ENCODE measurements at regions not wholly inside any gene's neighbourhood (a gene's known extent, or its start where the extent isn't known, plus 50 kb on each side); places are given as distances from the start of the nearest gene placed in this dataset.

DNA sequence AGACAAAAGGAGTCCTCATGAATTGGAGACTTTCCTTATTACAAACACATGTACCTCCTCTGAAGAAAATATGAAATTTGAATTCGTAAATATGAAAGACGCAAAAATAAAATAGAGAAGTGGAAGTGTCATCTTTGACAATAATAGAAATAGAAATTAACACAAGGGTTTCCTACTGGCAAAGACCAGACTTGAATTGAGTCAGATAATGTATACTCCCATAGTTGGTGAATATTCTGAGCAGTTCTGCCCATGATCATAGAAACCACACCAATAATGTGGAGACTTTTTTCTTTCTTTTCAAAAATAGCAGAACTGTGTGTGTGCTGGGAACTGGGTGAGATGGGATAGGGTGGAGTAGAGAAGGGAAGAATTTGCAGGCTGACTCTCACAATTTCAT, 277.7 kb upstream of the TET2 start (continued):
- TF ChIP-seq RELA (IDR thresholded peaks at IDR 0.05; ENCODE audit: borderline replicate concordance, partially characterized antibody) (no peak), YY1 (IDR thresholded peaks at IDR 0.05; ENCODE audit: low read depth, low read length) (no peak), TAF1 (IDR thresholded peaks at IDR 0.05; ENCODE audit: borderline replicate concordance, low read depth, low read length) (no peak), ZZZ3 (IDR thresholded peaks at IDR 0.05; ENCODE audit: control insufficient read depth, insufficient read length, low read depth) (no peak), IKZF1 (conservative IDR thresholded peaks at IDR 0.05) (peak; percentile 88), POLR2AphosphoS2 (IDR thresholded peaks at IDR 0.05; ENCODE audit: low read depth, low read length) (no peak), NR2C2 (IDR thresholded peaks at IDR 0.05; ENCODE audit: borderline replicate concordance, control insufficient read depth, insufficient read length, low read depth) (no peak), NBN (IDR thresholded peaks at IDR 0.05) (peak; percentile 65; the same call in 1 of the 2 replicates), ZSCAN29 (IDR thresholded peaks at IDR 0.05) (no peak), BHLHE40 (IDR thresholded peaks at IDR 0.05; ENCODE audit: borderline replicate concordance in 1 of 2, low read depth in 2 of 2, low read length in 1 of 2) (peak; percentile 44 to 80; a peak in 3 of 4 replicates), STAT3 (IDR thresholded peaks at IDR 0.05; ENCODE audit: low read depth, low read length) (peak; percentile 87), PML (IDR thresholded peaks at IDR 0.05; ENCODE audit: low read length) (peak; percentile 95), EZH2 (IDR thresholded peaks at IDR 0.05; ENCODE audit: borderline replicate concordance, control insufficient read depth, low read depth, low read length) (no peak), ATF7 (IDR thresholded peaks at IDR 0.05; ENCODE audit: low read depth) (peak; percentile 87)
- TF ChIP-seq, protein P1, sequence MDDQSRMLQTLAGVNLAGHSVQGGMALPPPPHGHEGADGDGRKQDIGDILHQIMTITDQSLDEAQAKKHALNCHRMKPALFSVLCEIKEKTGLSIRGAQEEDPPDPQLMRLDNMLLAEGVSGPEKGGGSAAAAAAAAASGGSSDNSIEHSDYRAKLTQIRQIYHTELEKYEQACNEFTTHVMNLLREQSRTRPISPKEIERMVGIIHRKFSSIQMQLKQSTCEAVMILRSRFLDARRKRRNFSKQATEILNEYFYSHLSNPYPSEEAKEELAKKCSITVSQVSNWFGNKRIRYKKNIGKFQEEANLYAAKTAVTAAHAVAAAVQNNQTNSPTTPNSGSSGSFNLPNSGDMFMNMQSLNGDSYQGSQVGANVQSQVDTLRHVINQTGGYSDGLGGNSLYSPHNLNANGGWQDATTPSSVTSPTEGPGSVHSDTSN (IDR thresholded peaks at IDR 0.05; ENCODE audit: insufficient replicate concordance, low read depth, low read length), result no peak
- TF ChIP-seq, protein P2, sequence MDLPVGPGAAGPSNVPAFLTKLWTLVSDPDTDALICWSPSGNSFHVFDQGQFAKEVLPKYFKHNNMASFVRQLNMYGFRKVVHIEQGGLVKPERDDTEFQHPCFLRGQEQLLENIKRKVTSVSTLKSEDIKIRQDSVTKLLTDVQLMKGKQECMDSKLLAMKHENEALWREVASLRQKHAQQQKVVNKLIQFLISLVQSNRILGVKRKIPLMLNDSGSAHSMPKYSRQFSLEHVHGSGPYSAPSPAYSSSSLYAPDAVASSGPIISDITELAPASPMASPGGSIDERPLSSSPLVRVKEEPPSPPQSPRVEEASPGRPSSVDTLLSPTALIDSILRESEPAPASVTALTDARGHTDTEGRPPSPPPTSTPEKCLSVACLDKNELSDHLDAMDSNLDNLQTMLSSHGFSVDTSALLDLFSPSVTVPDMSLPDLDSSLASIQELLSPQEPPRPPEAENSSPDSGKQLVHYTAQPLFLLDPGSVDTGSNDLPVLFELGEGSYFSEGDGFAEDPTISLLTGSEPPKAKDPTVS (IDR thresholded peaks at IDR 0.05; ENCODE audit: low read depth, low read length), result no peak
- TF ChIP-seq, protein P3, sequence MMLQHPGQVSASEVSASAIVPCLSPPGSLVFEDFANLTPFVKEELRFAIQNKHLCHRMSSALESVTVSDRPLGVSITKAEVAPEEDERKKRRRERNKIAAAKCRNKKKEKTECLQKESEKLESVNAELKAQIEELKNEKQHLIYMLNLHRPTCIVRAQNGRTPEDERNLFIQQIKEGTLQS (IDR thresholded peaks at IDR 0.05; ENCODE audit: borderline replicate concordance, extremely low read depth, low read depth, low read length), result no peak
- TF ChIP-seq, protein P4, sequence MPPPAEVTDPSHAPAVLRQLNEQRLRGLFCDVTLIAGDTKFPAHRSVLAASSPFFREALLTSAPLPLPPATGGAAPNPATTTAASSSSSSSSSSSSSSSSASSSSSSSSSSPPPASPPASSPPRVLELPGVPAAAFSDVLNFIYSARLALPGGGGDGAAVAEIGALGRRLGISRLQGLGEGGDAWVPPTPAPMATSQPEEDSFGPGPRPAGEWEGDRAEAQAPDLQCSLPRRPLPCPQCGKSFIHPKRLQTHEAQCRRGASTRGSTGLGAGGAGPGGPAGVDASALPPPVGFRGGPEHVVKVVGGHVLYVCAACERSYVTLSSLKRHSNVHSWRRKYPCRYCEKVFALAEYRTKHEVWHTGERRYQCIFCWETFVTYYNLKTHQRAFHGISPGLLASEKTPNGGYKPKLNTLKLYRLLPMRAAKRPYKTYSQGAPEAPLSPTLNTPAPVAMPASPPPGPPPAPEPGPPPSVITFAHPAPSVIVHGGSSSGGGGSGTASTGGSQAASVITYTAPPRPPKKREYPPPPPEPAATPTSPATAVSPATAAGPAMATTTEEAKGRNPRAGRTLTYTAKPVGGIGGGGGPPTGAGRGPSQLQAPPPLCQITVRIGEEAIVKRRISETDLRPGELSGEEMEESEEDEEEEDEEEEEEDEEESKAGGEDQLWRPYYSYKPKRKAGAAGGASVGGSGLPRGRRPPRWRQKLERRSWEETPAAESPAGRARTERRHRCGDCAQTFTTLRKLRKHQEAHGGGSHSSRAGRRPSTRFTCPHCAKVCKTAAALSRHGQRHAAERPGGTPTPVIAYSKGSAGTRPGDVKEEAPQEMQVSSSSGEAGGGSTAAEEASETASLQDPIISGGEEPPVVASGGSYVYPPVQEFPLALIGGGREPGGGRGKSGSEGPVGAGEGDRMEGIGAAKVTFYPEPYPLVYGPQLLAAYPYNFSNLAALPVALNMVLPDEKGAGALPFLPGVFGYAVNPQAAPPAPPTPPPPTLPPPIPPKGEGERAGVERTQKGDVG (CRISPR knock-in tag; IDR thresholded peaks at IDR 0.05), result no peak

Measured in GM12878 (cell line).